ENCODE measurements at regions not wholly inside any gene's neighbourhood (a gene's known extent, or its start where the extent isn't known, plus 50 kb on each side); places are given as distances from the start of the nearest gene placed in this dataset.

DNA sequence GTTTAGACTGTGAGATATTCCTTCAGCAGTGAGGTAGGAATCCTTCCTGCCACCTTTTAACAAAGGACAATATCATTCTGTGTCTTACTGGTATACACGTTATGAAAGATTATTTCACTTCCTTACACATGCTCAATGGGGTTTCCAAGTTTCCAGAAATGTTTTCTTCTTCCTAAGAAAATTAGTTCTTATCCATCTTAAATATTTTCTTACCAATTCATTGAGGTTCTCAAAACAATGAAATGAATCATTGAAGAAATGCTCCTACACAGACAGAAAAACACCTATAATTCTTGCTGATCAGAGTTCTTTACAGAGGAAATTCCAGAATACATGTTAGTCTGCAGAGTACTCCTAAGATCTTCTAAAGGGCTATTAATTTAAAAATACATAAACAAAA is 51.4 kb upstream of the SEC61G start:
- no peak for DNase-seq

DNA sequence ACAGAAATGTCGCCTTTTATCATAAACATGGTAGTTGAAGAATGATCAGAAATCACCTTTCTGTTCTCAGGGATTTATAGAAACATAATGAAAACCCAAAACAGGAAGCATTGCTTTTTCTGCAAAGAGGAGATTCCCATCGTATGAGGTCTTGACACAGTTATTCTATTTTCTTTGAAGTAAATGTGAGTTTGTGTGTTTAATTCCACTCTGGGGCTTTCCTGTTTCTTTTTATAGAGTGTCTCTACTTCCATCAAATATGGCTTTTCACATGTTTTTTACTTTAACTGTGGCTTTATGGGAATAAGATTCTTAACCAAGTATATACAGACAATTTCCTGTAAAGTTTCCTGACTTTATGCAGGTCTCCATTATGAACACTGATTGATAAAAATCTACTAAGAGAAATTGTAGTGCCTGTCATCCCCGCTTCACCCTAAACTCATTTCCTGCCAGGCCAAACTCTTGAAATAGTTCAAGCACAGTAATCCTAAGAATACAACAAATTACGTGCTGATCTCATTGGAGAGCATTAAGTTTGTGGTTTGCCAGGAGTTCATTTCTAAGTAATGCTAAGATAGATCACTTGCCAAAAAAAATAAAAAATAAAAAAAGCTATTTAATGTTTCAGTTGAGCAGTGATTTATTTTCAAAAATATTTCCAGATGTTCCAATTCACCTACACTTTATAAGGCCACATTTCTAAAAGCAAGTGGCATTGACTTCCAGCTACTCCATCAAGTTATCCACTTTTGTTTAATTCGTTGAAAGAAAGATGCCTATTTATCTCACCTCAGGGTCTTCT is 52.2 kb upstream of the SEC61G start:
- no peak for DNase-seq

DNA sequence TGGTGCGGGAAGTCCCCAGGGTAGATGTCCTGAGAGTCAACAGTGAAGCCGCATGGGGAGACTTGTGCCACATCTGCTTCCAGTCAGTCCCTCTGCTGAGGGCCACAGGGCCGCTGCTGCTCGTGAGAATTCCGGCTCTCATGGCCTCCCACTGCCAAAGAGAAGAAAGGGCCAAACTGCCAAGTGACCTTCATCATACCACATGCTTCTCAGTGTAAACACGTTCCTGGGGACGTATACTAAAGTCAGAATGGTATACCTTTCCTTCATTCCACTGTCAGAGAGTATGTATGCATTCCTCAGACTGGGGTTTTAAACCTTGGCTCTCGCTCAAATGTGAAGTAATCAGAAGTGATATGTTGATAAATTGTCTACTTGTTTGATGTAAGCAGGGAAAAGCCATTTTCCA is 52.8 kb upstream of the SEC61G start:
- no peak for DNase-seq

DNA sequence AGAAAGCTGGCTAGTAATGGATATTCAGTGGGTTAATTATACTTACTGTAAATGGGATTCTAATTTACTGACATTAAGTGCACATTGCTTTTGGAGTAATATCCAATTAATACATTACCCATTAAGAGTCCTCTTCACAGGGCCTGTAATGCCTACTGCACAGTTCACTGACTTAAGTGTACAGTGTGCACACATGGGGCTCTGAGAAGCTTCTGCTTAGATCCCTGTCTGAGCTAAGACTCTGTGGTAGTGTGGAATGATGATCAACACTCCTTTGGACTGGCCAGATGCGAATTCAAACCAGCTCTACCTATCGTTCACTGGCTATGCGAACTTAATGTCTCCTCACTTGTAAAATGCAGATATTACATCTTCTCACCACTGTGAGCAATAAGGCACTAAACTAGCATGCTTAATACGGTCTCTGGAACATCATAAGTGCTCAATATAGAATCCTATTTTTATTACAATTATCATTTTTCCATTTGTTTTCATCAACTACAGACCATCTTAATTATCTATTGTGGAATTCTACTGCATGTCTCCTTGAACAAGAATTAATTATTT is 53.8 kb upstream of the SEC61G start:
- no peak for DNase-seq

DNA sequence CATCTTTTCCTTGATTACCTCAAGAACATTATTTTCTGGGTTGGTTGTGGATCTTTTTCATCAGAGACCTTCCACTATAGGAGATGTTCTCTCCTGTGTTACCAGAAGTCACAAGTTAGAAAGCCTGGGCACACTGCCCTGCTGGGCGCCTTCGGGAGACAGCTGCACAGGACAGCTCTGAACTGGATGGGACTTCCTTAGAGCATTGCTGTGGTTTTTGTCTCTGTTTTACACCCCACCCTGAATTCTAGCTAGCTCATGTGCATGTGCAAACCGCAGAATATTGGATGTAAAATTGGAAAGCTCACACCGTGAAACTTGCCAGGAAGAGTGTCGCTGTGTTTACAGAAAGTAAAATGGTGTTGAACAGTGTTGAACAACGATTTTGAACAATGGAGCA is 54.4 kb upstream of the SEC61G start:
- no peak for DNase-seq

DNA sequence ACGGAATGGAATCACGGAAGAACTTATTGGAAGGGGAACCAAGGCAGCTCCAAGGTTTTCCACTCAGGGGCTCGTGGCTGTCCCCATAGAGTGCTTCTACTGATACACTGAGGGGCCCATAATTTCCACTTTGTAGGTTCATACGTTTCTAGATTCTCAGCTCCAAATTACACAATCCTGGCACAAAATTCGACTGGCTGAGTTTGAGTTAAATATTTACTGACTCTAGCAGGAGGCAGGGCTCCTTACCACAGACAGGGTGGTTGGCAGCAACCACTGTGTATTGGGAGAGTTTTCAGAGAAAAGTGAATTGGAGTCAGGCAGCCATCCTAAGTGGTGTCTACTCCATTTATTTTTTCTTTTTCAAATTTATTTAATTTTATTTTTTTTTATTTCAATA is 55.4 kb upstream of the SEC61G start:
- no peak for DNase-seq

DNA sequence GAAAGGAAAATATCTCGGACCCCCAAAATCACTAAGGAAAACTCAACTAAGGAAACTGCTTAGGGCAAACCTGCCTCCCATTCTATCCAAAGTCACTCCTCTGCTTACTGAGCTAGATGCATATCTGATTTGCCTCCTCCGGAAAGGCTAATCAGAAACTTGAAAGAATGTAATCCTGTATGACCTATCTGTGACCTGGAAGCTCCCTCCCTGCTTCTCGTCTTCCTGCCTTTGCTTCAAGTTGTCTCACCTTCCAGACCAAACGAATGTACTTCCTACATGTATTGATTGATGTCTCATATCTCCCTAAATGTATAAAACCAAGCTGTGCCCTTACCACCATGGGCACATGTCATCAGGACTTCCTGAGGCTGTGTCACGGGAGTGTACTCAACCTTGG is 58.1 kb upstream of the SEC61G start:
- DNase-seq = no peak

DNA sequence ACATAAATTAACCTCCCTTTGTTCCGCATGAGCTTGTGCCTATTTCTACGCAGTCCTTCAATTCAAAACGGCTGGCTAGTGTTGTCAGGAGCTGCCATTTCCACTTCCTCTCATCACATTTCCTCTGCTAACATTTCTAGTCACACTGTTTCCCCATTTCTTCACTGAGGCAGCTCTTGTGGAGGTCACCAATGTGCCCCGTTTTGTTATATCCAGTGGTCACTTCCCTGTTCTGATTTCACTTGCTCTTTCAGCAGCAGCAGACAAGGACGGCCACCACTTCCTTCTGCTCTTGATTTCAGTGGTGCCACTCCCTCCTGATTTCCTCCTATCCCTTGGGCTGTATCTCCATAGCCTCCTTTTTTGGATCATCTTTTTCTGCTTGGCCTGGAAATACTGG is 64.8 kb upstream of the SEC61G start:
- no peak for DNase-seq

DNA sequence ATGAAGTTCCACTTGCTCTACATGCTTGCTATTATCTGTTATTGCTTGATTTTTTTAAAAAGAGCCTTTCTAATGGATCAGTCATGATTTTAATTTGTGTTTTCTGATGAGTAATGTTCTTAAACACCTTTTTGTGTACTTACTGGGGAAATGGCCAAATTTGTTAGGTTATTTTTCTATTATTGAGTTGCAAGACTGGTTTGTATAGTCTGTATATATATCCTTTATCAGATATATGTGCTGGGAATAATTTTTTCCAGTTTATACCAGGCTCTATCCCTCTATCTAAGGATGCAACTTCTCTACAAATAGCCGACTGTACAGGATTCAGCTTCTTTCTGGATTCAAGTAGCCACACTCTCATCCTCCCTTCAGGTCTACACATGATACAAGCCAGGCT is 65.6 kb upstream of the SEC61G start:
- no peak for DNase-seq

DNA sequence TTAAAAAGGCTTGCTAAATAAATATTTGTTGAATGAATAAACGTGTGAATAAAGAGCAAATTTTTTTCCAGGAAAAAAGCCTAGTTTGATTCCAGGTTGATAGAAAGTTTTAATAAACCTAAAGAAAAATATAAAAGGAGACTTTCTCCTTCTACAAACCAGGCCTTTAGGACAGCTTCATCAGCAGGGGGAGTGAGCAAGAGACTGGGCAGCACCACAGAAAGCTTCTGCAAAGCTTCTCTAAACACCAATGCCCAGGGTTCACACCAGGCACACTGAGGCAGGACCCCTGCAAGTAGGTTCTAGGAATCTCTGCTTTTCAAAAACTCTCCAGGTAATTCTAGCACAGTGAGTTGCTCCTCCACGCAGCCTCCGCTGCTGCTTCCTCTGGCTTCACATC is 66.4 kb upstream of the SEC61G start:
- DNase-seq = no peak

DNA sequence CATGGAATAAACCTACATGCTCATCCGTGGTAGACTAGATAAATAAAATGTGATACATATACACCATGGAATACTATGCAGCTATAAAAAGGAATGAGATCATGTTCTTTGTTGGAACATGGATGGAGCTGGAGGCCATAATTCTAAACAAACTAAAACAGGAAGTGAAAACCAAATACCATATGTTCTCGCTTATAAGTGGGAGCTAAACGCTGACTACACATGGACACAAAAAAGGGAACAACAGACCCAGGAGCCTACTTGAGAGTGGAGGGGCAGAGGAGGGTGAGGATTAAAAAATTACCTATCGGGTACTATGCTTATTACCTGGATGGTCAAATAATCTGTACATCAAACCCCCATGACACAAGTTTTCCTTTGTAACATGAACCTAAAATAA is 68.7 kb upstream of the SEC61G start:
- DNase-seq = no peak

DNA sequence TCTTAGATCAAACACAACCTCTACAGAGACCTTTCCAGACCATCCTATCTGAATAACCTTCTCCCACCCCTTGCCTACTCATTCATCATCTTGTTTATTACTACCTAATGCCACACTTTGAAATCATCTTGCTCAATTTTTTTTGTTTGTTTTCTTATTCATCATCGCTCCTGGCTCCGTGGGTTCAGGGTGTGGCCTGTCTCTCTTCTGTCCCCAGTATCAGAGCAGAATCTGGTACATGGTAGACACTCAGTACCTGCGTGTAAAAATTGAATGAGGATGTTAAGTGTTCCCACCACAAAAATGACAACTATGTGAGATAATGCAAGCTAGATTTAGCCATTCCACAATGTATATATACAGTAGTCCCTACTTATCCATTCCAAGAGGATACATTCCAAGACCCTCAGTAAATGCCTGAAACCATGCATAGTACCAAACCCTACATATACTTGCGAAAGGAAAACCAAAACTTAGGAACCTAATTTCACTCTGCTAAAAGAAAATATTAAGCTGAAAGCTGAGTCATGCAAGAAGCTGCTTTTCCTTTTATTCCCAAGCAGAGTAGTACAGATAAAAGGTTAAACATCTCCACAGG is 72.1 kb upstream of the SEC61G start:
- no peak for DNase-seq

DNA sequence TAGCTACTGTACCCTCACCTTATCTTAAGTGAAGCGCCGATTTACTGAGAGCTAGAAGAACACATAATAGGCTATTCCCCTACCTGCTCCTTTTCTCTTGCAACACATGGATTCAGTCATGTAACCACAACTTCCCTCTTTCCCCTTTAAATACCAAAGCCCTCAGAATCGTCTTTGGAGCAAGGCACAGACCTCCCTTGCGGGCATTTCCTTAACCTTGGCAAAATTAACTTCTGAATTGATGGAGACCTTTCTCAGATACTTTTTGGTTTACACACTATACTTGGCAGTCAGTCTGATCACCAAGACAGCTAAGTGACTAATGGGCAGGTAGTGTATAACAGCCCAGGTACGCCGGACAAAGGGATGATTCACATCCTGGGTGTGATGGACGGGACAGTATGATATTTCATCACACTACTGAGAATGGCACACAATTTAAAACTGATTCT is 72.7 kb upstream of the SEC61G start:
- no peak for DNase-seq

DNA sequence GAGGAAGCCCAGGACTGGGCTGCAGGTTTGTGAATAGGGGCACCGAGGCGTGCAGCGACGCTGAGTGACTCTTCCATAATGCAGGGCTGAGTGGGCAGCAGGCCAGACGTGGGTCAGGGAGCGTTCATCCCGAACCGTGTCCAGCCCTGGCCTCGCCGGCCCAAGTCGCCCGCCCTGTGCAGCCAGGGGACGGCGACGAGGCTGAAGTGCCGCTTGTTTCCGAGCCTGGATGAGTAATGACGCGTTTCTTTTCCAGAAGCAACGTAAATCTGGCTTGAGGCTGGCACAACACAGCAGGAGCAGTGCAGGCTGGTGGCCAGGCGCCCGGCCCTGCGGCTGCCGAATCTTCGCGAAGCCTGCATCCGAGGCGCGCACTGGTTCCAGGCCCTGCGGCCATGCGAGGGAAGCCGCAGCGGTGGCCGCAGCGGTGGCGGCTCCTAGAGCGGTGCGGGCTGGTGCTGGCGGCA is 74.0 kb upstream of the SEC61G start:
- DNase-seq = no peak

DNA sequence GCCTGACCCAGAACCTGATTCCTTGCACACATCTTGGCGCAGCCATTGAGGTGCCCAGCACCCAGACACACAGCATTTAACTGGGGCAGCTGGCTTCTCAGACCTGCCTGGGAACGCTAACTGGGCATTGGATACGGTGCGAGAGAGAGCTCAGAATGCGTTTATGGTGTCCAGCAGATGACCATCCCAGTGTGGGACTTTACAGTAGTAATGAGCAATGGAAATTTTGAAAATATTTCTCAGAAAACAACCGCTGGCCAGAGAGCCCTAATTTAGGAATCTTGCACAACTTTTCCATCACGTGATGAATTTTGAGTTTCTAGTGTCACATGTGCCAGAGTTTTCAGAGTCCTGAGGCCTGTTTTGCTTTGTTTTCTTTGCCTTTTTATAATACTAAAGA is 78.2 kb upstream of the SEC61G start:
- DNase-seq = no peak

DNA sequence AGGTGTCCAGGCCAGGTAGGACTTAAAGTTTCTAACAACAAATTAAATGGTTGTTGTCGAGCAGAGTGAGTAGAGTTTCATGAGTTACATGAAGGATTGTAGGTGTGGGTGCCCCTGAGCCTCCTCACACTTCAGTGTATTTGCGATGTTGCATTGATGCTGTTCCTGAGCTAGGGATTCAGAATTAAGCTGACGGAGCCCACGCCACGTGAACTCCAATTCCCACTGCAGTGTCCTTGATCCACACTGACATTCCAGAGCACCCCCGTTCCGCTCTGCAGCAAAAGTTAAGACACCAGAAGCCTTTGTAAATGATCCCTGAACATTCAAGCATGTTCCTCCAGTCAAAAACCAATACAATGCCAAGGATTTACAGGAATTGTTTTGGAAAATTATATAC is 78.8 kb upstream of the SEC61G start:
- no peak for DNase-seq

DNA sequence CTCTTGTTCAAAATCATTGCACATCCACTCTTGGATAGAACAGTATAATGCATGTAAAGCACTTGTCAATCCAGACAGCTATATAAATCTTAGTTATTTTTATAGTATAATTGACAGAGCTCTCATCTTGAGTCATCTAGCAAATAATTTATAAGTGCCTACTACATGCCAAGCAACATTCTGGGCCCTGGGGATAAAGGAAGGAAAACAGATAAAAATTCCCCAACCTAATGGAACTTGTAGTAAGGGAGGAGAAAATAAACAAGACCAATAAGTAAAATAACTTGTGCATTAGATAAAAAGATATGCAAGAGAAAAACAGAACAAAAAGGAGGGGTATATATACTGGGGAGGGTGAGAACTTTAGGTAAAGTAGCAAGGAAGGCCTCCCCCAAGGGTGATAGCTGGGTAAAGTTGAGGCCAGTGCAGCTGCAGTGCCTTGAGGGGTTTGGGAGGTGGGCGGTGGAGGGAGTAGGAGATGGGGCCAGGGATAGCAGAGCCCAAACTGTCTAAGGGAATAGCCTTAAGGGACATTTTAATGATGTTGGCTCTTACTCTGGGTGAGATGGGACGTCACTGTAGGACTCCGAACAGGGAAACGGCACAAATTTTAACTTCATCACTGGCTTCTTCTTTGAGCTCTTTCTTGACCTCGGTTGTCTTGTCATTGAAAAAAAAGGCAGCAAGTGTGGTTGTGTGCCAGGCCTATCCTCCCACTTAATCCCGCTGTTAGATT is 79.3 kb upstream of the SEC61G start:
- DNase-seq = no peak

DNA sequence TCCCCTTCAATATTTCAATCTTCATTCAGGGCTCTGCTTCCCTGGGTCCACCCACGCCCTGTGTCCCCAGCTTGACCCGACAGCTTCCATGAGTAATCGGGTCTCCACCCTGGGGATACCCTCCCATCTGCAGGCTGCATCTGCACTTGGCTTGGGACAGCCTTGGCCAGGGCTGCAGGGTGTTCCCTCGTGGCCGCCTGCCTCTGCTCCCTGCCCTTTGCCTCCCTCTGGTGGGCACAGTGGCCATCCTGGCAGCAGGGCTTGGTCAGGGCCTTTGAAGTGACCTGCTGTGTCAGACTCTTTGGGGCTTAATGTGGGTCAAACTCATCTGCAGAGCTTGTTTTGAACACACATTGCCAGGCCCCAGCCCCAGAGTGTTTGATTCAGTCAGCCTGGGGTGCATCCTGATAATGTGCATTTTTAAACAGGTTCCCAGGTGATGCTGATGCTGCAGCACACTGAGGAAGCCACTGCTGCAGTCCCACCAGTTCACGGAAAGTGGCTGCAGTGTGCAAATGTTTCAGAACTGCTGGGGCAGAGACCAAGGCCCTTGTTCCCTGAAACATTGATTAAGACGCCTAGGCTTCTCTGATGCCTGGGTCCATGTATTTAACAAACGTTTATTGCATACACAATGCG is 80.7 kb upstream of the SEC61G start:
- DNase-seq = peak; percentile 46

DNA sequence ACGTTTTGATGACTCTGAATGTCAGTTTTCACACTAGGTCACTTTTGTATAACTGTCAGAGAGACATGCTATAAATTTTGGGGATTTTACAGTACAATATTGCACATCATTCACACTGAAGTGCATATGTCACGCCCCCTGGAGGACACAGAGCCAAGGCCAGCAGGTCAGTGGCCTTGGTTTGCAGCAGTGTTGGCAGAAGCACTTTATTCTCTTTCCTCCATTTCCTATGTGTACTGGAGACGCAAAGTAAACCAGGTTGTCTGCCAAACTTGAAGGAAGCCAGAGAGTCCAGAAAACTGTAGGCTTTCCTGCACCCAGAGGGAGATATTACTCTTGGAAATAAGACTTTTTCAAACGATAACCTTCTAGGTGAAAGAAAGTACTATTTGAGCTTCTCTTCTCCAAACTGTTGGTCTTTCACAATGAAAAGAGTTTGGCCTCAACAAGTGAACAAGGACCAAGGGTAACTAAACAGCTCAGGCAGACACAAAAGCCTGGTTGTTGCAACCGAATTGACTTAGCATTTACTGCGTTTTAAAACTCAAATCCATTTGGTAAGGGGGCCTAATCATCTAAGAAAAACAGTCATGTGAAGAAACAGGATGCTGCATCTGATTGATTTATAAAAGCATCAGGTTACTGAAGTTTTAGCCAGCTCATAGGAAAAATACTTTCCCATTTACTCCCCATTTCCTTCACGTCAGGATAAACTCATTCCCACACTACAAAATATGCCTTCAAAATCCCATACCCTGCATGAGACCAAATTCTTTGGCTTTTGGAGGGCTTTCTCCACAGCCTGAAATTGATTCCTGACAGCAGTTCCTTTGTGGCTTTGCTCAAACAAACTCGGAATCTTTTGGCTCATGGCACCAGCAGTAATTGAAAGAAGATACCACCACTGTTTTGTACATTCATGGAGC is 83.0 kb upstream of the SEC61G start:
- no peak for DNase-seq

DNA sequence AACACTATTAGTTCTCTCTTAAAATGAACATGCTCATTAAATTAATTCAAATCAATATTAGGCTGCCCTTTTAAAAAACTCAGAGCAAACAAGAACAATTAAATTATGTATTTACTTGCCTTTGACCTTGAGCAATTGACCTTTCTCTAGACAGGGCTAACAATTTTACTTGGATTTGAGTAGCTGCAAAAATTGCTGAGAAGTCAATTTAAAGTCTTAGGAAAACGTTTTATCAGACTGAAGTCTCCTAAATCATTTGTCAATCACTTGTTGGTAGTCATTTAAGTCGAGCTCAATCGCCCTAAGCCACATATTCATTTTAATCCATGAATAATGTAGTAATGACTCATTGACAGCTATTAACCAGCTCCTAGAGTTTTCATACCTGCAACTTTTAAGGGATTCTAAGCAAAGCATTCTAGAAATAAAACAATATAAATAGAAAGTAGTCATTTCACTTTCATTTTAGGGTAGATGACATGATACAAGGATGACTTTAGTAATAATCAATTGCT is 84.9 kb upstream of the SEC61G start:
- no peak for DNase-seq

DNA sequence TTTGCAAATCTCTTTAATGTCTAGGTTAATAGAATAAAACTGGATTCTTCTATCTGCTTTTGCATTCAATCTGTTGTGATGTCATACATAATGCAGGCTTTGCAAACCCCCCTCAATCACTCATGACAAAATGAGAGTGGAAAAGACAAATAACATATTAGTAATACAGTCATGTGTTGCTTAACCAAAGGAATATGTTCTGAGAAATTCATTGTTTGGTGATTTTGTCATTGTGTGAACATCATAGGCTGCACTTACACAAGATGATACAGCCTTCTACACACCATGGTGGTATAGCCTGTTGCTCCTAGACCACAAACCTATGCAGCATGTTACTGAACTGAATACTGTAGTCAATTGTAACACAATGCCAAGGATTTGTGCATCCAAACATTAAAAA is 87.3 kb upstream of the SEC61G start:
- DNase-seq = no peak

DNA sequence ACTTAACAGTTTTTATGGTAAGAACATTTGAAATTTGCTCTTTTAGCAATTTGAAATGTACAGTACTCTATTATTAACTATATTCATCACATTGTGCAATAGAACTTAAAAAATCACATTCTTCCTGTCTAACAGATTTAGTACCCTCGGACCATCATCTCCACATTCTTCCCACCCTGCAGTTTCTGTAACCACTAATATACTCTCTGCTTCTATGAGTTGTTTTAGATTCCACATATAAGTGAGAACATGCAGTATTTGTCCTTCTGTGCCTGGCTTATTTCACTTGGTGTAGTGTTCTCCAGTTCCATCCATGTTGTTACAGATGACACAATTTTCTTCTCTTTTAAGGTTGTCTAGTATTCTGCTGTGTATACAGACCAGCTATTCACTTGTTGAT is 88.9 kb upstream of the SEC61G start:
- no peak for DNase-seq

All from T1000 (cell line).